GM23248 (cell line): ENCODE measurements at regions not wholly inside any gene's neighbourhood (a gene's known extent, or its start where the extent isn't known, plus 50 kb on each side); places are given as distances from the start of the nearest gene placed in this dataset.

Experiments
- DNase-seq: peaks from one replicate; pipeline ENCODE4 v3.0.0-alpha.2; 2015
- H2AFZ ChIP-seq: fragments of 200-600 bp; sonication (generic); 2 replicates; pipeline ENCODE4 v1.6.1; 2016; ENCODE audit warnings: antibody characterized with exemption
- H3F3A ChIP-seq: fragments of 200-600 bp; sonication (generic); 2 replicates; pipeline ENCODE4 v1.6.1; 2016; ENCODE audit warnings: mild to moderate bottlenecking, antibody characterized with exemption, mixed run types; ENCODE audit not compliant: insufficient read depth
- H3K27ac ChIP-seq: fragments of 200-600 bp; sonication (generic); 2 replicates; pipeline ENCODE4 v1.5.1; 2016; ENCODE audit warnings: mild to moderate bottlenecking
- H3K27me3 ChIP-seq: fragments of 200-600 bp; sonication (generic); replicated peaks from 2 replicates; pipeline ENCODE4 v1.6.1; 2016; ENCODE audit warnings: mild to moderate bottlenecking; ENCODE audit not compliant: insufficient read depth
- H3K36me3 ChIP-seq: fragments of 200-600 bp; sonication (generic); 2 replicates; pipeline ENCODE4 v1.6.1; 2016; ENCODE audit warnings: low read depth, mild to moderate bottlenecking
- H3K4me1 ChIP-seq: fragments of 200-600 bp; sonication (generic); 2 replicates; pipeline ENCODE4 v1.6.1; 2016; ENCODE audit warnings: mild to moderate bottlenecking; ENCODE audit not compliant: insufficient read depth
- H3K4me2 ChIP-seq: fragments of 200-600 bp; sonication (generic); one replicate; pipeline ENCODE4 v1.6.1; 2016; ENCODE audit warnings: mild to moderate bottlenecking; ENCODE audit not compliant: unreplicated experiment
- H3K4me3 ChIP-seq: fragments of 200-600 bp; sonication (generic); 2 replicates; pipeline ENCODE4 v1.5.1; 2016; ENCODE audit warnings: mild to moderate bottlenecking
- H3K79me2 ChIP-seq: fragments of 200-600 bp; sonication (generic); 2 replicates; pipeline ENCODE4 v1.6.1; 2016; ENCODE audit warnings: mild to moderate bottlenecking; ENCODE audit not compliant: insufficient read depth
- H3K9ac ChIP-seq: fragments of 200-600 bp; sonication (generic); 2 replicates; pipeline ENCODE4 v1.6.1; 2016; ENCODE audit warnings: mild to moderate bottlenecking
- H3K9me2 ChIP-seq: fragments of 200-600 bp; sonication (generic); 2 replicates; pipeline ENCODE4 v1.6.1; 2016; ENCODE audit warnings: mixed run types, mild to moderate bottlenecking, moderate library complexity; ENCODE audit not compliant: insufficient read depth
- H3K9me3 ChIP-seq: fragments of 200-600 bp; sonication (generic); one replicate; pipeline ENCODE4 v1.6.1; 2017; ENCODE audit warnings: low read depth
- H4K20me1 ChIP-seq: fragments of 200-600 bp; sonication (generic); 2 replicates; pipeline ENCODE4 v1.6.0; 2016; ENCODE audit not compliant: insufficient read depth
- EZH2 ChIP-seq: fragments of 200-600 bp; sonication (generic); IDR thresholded peaks from 2 replicates; pipeline ENCODE4 v1.6.1; 2018; ENCODE audit warnings: antibody characterized with exemption, mild to moderate bottlenecking; ENCODE audit not compliant: insufficient read depth, poor library complexity, severe bottlenecking
- EZH2phosphoT487 ChIP-seq: fragments of 200-600 bp; sonication (generic); IDR thresholded peaks from 2 replicates; pipeline ENCODE4 v1.6.1; 2018; ENCODE audit warnings: antibody characterized with exemption, moderate library complexity, mild to moderate bottlenecking, low read depth; ENCODE audit not compliant: insufficient read depth
- WGBS, 2 experiments: methylation state at CpG; one replicate each; pipeline ENCODE4 v1.1.6; 2015 to 2017; ENCODE audit warnings: low lambda C conversion rate in 2 of 2, low coverage in 1 of 2; ENCODE audit errors: missing lambda C conversion rate in 2 of 2; 5-methylcytosine and 5-hydroxymethylcytosine counted together
- in situ Hi-C: fragments of 300-500 bp; cut with MboI; formaldehyde crosslinking; loops from 2 replicates; pipeline ENCODE4 v1.15.0; 2020

GRCh38 chr6:84525907-84526306 is 238.5 kb downstream of the TBX18 start:
- H3K9me2 ChIP-seq = no peaks in the 10 kb centered on the region
- H3K4me1 ChIP-seq = peaks cover 6% of the 10 kb centered on the region
- H3K36me3 ChIP-seq = no peaks in the 10 kb centered on the region
- H2AFZ ChIP-seq = no peak overlapping the region
- H3K79me2 ChIP-seq = no peaks in the 10 kb centered on the region
- H3K9me3 ChIP-seq = no peaks in the 10 kb centered on the region
- no peak overlapping the region for H3K9ac ChIP-seq
- H4K20me1 ChIP-seq = no peaks in the 10 kb centered on the region
- in situ Hi-C loops = no loop called here
- H3F3A ChIP-seq = peaks cover 5% of the 10 kb centered on the region; the same call in 1 of the 2 replicates
- no peak overlapping the region for H3K4me2 ChIP-seq
- TF ChIP-seq EZH2 (no peak), EZH2phosphoT487 (no peak)
- no peak for DNase-seq
- H3K27ac ChIP-seq = no peak overlapping the region
- no peak overlapping the region for H3K4me3 ChIP-seq
- 58 to 69% methylated on average over 2 of the region's 2 CpGs for WGBS, 2 experiments
- no peaks in the 10 kb centered on the region for H3K27me3 ChIP-seq

- H3K79me2 ChIP-seq = no peaks in the 10 kb centered on the region
- no peak overlapping the region for H3K4me3 ChIP-seq
- no peak for TF ChIP-seq EZH2phosphoT487
- TF ChIP-seq EZH2 = no peak
- no peaks in the 10 kb centered on the region for H4K20me1 ChIP-seq
- H3K9me2 ChIP-seq = no peaks in the 10 kb centered on the region
- peak; percentile 15 for DNase-seq
- H3K4me1 ChIP-seq = peaks cover 6% of the 10 kb centered on the region
- H3K27me3 ChIP-seq = no peaks in the 10 kb centered on the region
- 83 to 91% methylated on average over 4 of the region's 4 CpGs for WGBS, 2 experiments
- no peak overlapping the region for H2AFZ ChIP-seq
- no peaks in the 10 kb centered on the region for H3K9me3 ChIP-seq
- H3K4me2 ChIP-seq = no peak overlapping the region
- peaks cover 5% of the 10 kb centered on the region; the same call in 1 of the 2 replicates for H3F3A ChIP-seq
- no peaks in the 10 kb centered on the region for H3K36me3 ChIP-seq
- no peak overlapping the region for H3K9ac ChIP-seq
- in situ Hi-C loops = no loop called here
- H3K27ac ChIP-seq = no peak overlapping the region
These were observed 239.8 kb downstream of the TBX18 start for GRCh38 chr6:84524636-84525035.

GRCh38 chr6:84522135-84522549 is 242.3 kb downstream of the TBX18 start:
- H3K9ac ChIP-seq = no peak overlapping the region
- peaks cover 6% of the 10 kb centered on the region for H3K4me1 ChIP-seq
- peak overlapping the region; percentile 44 for H3K4me2 ChIP-seq
- H3K27ac ChIP-seq = no peak overlapping the region
- H3K4me3 ChIP-seq = no peak overlapping the region
- H3K36me3 ChIP-seq = no peaks in the 10 kb centered on the region
- H3K27me3 ChIP-seq = no peaks in the 10 kb centered on the region
- peaks cover 5% of the 10 kb centered on the region; the same call in 1 of the 2 replicates for H3F3A ChIP-seq
- no peak overlapping the region for H2AFZ ChIP-seq
- H4K20me1 ChIP-seq = no peaks in the 10 kb centered on the region
- no peak for TF ChIP-seq EZH2
- no peak for TF ChIP-seq EZH2phosphoT487
- H3K79me2 ChIP-seq = no peaks in the 10 kb centered on the region
- in situ Hi-C loops = no loop called here
- H3K9me2 ChIP-seq = no peaks in the 10 kb centered on the region
- peak; percentile 91 for DNase-seq
- no peaks in the 10 kb centered on the region for H3K9me3 ChIP-seq

- Histone ChIP-seq H3K79me2 (no peaks in the 10 kb centered on the region), H3K9me2 (no peaks in the 10 kb centered on the region), H3K4me2 (no peak overlapping the region), H4K20me1 (no peaks in the 10 kb centered on the region), H3K27ac (no peak overlapping the region), H3K9me3 (no peaks in the 10 kb centered on the region), H3K27me3 (no peaks in the 10 kb centered on the region), H3K4me3 (no peak overlapping the region), H3K9ac (no peak overlapping the region), H3K36me3 (no peaks in the 10 kb centered on the region), H3K4me1 (peaks cover 6% of the 10 kb centered on the region), H2AFZ (no peak overlapping the region), H3F3A (peaks cover 5% of the 10 kb centered on the region; the same call in 1 of the 2 replicates)
- 0 to 4% methylated on average over 1 of the region's 1 CpG for WGBS, 2 experiments
- in situ Hi-C loops = no loop called here
- DNase-seq = no peak
- TF ChIP-seq EZH2phosphoT487 = no peak
- no peak for TF ChIP-seq EZH2
These were observed 242.9 kb downstream of the TBX18 start for GRCh38 chr6:84521511-84521910.

GRCh38 chr6:84517741-84518530 is 246.5 kb downstream of the TBX18 start:
- Histone ChIP-seq H4K20me1 (no peaks in the 10 kb centered on the region), H3K9ac (no peak overlapping the region), H3K79me2 (no peaks in the 10 kb centered on the region), H3K27ac (no peak overlapping the region), H3K9me2 (no peaks in the 10 kb centered on the region), H3K36me3 (no peaks in the 10 kb centered on the region), H2AFZ (no peak overlapping the region), H3K9me3 (no peaks in the 10 kb centered on the region), H3K4me2 (no peak overlapping the region), H3K4me1 (peaks cover 6% of the 10 kb centered on the region), H3F3A (peaks cover 5% of the 10 kb centered on the region; the same call in 1 of the 2 replicates), H3K27me3 (no peaks in the 10 kb centered on the region), H3K4me3 (no peak overlapping the region)
- in situ Hi-C loops = no loop called here
- 92 to 96% methylated on average over 2 of the region's 2 CpGs for WGBS, 2 experiments
- no peak for DNase-seq
- TF ChIP-seq EZH2phosphoT487 = no peak
- no peak for TF ChIP-seq EZH2
